SK-N-DZ (cell line): ENCODE measurements at regions not wholly inside any gene's neighbourhood (a gene's known extent, or its start where the extent isn't known, plus 50 kb on each side); places are given as distances from the start of the nearest gene placed in this dataset.
"Not testable (repeated sequence)": the region's sequence is repeated elsewhere in the genome, so short reads cannot be mapped to it uniquely, and the experiment has no call there.

ENCODE experiments used
- DNase-seq: peaks from one replicate; pipeline ENCODE4 v3.0.0-alpha.2; 2015; ENCODE audit warnings: low spot score

- no peak for DNase-seq
Measured at GRCh38 chr18:1541478-1541877, 636.8 kb downstream of the ADCYAP1 start.

- DNase-seq, result no peak
Measured at GRCh38 chr18:1542230-1542774, 637.6 kb downstream of the ADCYAP1 start.

DNA sequence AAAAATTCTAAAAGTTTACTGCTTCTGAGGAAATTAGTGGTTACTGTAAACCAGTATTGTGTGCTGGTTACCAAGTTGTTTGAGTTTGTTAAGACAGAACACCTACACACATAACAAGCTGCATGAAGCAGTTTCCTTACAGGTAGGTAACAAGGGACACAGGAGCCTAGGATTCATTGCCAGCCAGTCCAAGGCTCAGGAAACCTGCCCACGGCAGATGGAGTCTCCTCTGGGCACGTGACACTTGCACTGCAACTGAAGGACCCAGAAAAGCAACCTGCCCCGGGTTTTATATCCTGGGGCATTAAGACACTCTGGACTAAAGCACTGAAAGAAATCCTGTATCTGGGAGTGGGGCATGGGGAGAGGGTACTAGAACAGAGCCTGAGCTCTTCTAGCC, 639.3 kb downstream of the ADCYAP1 start:
- no peak for DNase-seq

DNA sequence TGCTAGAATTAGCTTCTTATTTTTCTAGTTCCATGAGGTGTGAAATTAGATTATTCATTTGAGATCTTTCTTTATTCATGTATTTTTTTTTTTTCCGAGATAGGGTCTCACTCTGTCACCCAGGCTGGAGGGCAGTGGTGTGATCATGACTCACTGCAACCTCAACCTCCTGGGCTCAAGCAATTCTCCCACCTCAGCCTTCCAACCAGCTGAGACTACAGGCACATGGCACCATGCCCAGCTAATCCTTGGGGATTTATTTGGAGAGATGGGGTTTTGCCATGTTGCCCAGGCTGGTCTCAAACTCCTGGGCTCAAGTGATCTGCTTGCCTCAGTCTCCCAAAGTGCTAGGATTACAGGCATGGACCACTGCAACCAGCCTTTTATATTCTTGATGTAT, 653.0 kb downstream of the ADCYAP1 start:
- not testable (repeated sequence) for DNase-seq

GRCh38 chr18:1559563-1559962, 654.9 kb downstream of the ADCYAP1 start:
- no peak for DNase-seq

GRCh38 chr18:1564793-1565192, 660.1 kb downstream of the ADCYAP1 start:
- DNase-seq, result no peak

- no peak for DNase-seq
Measured at GRCh38 chr18:1571206-1571605, 666.5 kb downstream of the ADCYAP1 start.

GRCh38 chr18:1573732-1574131, 669.1 kb downstream of the ADCYAP1 start:
- DNase-seq, result no peak

DNA sequence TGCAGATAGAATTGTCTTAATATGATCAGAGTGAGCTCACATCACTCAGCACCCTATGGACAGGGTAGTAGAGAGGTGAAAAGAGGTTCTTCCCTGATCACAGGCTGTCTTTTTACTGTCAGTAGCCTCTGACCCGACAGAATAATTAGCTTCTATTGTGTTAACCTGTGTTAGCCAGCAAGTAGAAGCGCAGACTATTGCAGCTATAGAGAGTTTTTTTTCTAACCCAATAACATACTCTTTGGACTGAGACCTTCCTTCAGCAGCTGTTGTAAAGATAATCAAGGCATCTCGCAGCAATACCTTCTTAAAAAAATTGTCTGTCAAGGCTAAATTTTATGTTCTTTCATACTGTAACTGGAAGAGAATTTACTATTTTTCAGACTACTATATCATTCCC, 670.4 kb downstream of the ADCYAP1 start:
- DNase-seq, result no peak

- DNase-seq, result no peak
Measured at GRCh38 chr18:1578505-1578904, 673.8 kb downstream of the ADCYAP1 start.

DNA sequence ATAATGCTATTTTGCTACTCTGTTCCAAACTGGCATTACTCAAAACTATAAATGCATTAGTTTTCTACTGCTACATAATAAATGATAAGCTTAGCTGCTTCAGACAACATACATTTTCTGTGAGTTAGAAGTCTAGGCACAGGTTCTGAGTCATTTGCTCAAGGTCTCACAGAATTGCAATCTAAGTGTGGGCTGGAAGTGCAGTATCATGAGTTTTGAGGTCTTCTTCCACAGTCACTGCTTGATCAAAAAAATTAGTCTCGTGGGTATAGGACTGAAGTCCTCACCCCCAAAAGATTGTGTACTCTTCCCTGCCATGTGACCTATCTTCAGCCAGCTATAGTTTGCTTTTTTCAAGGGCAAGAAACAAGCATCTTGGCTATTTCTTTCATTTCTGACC, 676.9 kb downstream of the ADCYAP1 start:
- DNase-seq, result no peak

DNA sequence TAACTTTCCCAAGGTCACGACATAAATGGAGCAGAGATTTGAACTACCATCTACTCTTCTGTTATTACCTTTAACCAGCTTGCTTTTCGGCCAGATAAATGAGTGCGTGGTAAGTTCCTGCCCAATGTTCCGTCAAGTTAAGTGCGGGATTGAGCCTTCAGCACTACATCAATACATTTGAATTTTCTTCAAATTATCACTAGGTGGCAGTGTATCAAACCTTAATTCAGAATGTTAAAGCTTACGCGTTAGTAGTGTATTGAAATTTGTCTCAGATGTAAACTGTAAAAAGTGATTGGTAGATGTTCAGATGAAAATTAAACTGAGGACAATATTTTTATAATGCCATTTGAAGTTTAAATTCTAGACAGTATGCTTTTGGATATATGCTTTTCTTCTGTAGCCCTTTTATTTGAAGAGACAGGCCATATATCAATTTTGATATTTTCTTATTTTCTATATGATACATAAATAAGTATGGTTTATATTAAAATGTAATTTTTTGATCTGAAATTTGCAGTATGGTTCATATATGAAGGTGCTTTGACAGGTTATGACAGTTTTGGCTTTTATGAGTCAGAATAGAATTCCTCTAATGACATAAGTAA, 681.3 kb downstream of the ADCYAP1 start:
- DNase-seq, result peak; percentile 40

DNA sequence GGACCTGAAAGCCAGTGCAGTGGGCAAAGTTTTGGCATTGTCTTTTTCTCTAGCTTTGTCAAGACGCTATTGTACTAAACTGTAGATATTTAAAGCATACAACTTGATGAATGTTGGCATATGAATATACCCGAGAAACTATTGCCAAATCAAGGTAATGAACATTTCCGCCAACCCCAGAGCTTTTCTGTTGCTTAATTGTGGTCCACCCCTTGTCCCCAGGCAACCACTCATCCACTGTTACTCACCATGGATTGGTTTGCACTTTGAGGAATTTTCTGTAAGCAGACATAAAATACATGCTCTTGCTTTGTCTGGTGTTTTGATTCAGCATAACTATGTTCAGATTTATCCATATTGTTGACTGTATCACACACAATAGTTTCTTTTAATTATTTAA, 688.4 kb downstream of the ADCYAP1 start:
- DNase-seq, result no peak

GRCh38 chr18:1595195-1595594, 690.5 kb downstream of the ADCYAP1 start:
- no peak for DNase-seq

DNA sequence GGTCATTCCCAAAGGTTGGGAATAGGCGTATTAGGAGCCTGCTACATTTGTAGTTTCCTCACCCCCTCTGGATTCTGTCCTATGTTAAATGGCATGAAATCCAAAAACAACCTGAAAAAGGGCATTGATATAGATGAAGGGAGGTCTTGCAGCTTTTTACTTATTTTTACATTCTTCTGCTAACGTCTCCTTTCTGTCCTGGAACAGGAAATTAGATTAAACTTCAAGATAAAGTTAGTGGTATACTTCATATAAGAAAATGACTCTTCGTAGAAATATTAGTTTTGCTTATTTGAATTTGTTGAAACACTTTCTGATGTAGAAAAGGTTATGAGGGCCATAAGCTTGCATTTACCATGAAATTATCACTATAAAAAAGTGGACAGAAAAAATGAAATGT, 694.5 kb downstream of the ADCYAP1 start:
- no peak for DNase-seq

DNA sequence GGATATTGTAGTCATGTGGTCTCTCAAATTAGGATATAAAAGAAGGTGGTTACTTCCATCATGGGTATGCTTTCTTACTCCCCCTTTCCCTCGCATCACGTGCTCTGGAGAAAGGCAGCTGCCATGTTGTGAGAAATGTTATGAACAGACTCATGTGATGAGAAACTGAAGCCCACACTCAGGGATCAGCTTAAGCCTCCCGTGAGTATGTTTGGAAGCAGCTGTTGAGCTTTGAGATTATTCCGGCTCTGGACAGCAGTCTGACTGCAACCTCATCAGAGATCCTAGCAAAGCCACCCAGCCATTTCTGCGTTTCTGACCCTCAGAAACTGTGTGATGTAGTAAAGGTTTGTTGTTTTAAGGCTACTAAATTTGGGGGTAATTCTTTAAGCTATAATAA, 700.1 kb downstream of the ADCYAP1 start:
- no peak for DNase-seq

GRCh38 chr18:1618364-1618763, 713.7 kb downstream of the ADCYAP1 start:
- DNase-seq, result no peak

GRCh38 chr18:1619507-1619906, 714.8 kb downstream of the ADCYAP1 start:
- DNase-seq, result no peak

DNA sequence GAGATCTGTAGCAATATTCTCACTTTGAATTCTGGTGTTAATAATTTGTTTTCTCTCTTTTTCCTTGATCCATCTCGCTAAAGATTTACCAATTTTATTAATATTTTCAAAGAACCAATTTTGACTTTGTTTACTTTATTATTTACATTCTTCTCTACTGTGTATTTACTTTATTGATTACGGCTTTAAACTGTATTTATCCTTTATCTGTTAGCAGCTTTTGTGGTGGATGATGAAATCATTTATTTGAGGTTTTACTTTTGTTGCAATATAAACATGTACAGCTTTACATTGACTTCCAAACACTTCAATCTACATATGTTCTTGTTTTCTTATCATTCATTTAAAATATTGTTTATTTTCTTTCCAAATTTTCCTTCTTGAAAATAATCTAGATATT, 719.9 kb downstream of the ADCYAP1 start:
- no peak for DNase-seq

DNA sequence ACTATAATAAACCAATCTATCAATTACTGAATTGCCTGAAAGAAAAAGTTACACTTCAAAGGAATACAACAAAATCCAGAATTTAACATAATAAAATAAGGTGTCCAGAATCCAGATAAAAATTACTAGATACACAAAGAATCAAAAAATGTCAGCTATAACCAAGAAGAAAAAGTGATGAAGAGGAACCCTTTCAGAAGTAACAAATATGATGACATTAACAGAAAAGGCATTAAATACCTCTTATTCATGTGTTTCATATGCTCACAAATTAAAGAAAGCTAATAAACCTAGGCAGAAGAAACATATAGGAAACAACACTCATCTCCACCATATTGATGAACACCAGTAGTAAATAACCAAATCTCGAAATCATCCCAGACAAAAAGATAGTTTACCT, 722.8 kb downstream of the ADCYAP1 start:
- DNase-seq, result no peak

DNA sequence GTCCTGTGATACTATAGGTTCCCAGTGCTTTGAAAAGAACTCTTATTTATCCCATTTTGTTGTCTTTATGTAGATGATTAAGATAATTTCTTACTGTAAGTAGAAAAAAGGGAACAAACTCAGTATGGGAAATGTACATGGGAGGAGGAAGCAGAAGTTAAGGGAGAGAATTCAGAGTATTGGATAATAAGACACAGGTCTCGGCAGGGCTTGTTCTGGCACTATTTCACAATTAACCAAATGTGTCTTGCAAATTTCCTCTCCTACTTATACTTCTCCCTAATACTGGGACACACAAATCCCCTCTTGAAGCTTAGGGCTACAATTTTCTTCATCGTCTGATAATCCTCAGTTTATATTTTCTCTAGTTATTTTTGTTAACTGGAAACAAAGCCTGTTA, 744.0 kb downstream of the ADCYAP1 start:
- no peak for DNase-seq

DNA sequence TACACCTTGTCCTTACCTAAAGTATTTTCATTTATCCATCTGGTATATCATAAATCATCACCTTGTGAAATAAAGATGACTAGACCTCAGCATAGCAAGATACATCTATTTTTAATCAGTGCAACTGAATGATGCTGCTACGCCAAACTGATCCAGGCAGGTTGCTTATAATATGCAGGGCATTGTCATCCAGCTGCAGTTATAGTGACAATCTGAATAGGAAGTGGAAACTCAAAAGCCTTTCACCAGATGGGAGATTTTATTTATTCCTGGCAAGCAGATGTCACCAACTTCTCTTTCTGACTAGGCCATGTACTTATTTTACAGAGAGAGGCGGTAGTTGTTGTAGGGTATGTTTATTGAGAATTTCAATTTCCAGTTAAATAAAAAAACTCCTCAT, 747.3 kb downstream of the ADCYAP1 start:
- DNase-seq, result no peak

DNA sequence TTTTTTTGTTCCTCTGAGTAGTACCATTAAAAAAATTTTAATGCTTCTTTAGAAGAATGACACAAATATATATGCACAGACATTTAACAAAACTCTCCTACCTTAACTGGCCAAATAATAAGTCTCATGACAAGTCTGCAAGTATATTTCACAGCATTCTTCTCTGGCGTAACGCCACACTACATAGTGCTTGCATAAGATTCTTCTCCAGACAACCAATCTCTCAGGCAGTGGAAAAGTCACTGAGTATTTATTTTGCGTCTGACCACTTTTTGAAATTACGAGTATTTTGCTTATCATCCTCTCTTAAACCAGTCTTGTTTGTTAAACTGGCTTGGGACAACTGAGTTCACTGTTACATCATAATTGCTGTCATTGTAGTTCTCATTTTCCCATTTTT, 749.2 kb downstream of the ADCYAP1 start:
- no peak for DNase-seq

- DNase-seq, result no peak
Measured at GRCh38 chr18:1657876-1658275, 753.2 kb downstream of the ADCYAP1 start.
